HG02943 (cell line): ENCODE measurements at regions not wholly inside any gene's neighbourhood (a gene's known extent, or its start where the extent isn't known, plus 50 kb on each side); places are given as distances from the start of the nearest gene placed in this dataset.
"Not testable (repeated sequence)": the region's sequence is repeated elsewhere in the genome, so short reads cannot be mapped to it uniquely, and the experiment has no call there.

ENCODE experiments used
- ATAC-seq: cut with Tn5 transposase; IDR thresholded peaks from one replicate; pipeline ENCODE4 v1.9.1; 2021; ENCODE audit warnings: mild to moderate bottlenecking, low read depth, moderate library complexity; ENCODE audit not compliant: unreplicated experiment

- ATAC-seq, result no peak
These were observed 513.9 kb upstream of the NETO1 start for GRCh38 chr18:73381699-73382036.

- no peak for ATAC-seq
These were observed 513.4 kb upstream of the NETO1 start for GRCh38 chr18:73381016-73381698.

- no peak for ATAC-seq
These were observed 498.9 kb upstream of the NETO1 start for GRCh38 chr18:73366713-73367112.

GRCh38 chr18:73365018-73365417 lies 497.2 kb upstream of the NETO1 start:
- ATAC-seq, result no peak

- no peak for ATAC-seq
These were observed 487.3 kb upstream of the NETO1 start for GRCh38 chr18:73355121-73355520.

GRCh38 chr18:73352546-73352945 lies 484.8 kb upstream of the NETO1 start:
- no peak for ATAC-seq

- ATAC-seq, result no peak
These were observed 472.6 kb upstream of the NETO1 start for GRCh38 chr18:73340135-73340977.

GRCh38 chr18:73331212-73331772 lies 463.5 kb upstream of the NETO1 start:
- ATAC-seq, result no peak

GRCh38 chr18:73330106-73330505 lies 462.3 kb upstream of the NETO1 start:
- ATAC-seq, result not testable (repeated sequence)

GRCh38 chr18:73324187-73324831 lies 456.5 kb upstream of the NETO1 start:
- ATAC-seq, result not testable (repeated sequence)

GRCh38 chr18:73318739-73319479 lies 451.1 kb upstream of the NETO1 start:
- ATAC-seq, result no peak

GRCh38 chr18:73316513-73316912 lies 448.7 kb upstream of the NETO1 start:
- no peak for ATAC-seq

GRCh38 chr18:73315381-73315780 lies 447.6 kb upstream of the NETO1 start:
- ATAC-seq, result no peak

- no peak for ATAC-seq
These were observed 445.7 kb upstream of the NETO1 start for GRCh38 chr18:73313476-73313875.

GRCh38 chr18:73296686-73297085 lies 428.9 kb upstream of the NETO1 start:
- no peak for ATAC-seq

GRCh38 chr18:73292156-73292555 lies 424.4 kb upstream of the NETO1 start:
- no peak for ATAC-seq

- ATAC-seq, result no peak
These were observed 421.0 kb upstream of the NETO1 start for GRCh38 chr18:73288813-73289212.

- no peak for ATAC-seq
These were observed 418.8 kb upstream of the NETO1 start for GRCh38 chr18:73286584-73286983.

GRCh38 chr18:73283788-73284187 lies 416.0 kb upstream of the NETO1 start:
- no peak for ATAC-seq

GRCh38 chr18:73283032-73283431 lies 415.2 kb upstream of the NETO1 start:
- ATAC-seq, result no peak

- no peak for ATAC-seq
These were observed 411.7 kb upstream of the NETO1 start for GRCh38 chr18:73279498-73279897.
